ENCODE measurements at regions not wholly inside any gene's neighbourhood (a gene's known extent, or its start where the extent isn't known, plus 50 kb on each side); places are given as distances from the start of the nearest gene placed in this dataset.
"Not testable (repeated sequence)": the region's sequence is repeated elsewhere in the genome, so short reads cannot be mapped to it uniquely, and the experiment has no call there.

DNA sequence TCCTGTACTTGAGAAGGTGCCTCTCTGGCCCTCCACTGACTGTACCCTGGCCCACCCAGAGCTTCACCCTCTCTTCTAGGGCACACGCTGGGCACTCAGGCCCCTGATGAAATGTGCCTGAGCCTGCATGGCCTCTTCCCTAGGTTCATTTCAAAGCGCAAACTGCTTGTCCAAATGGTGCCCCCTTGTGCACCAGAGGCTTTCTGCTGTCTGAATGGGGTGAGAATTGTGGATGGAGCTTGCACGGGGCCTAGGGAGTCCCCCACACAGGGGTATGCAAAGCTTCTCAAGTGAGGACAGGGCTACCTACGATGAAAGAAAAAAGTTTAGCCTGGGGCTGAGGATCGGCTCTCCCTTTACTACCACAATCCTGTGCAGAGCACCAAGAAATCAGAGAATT, 116.9 kb upstream of the ZNF337 start:
- H3K9me3 ChIP-seq (ENCODE audit: control insufficient read depth, low read length); H2BK120ac ChIP-seq (ENCODE audit: low read depth, low read length); H2AK5ac ChIP-seq (ENCODE audit: low read length, severe bottlenecking); H3K4ac ChIP-seq (ENCODE audit: low read depth in 1 of 2, low read length in 2 of 2); H2BK15ac ChIP-seq (ENCODE audit: low read depth, poor library complexity, severe bottlenecking); H2BK12ac ChIP-seq (ENCODE audit: low read length in 2 of 2); H2BK5ac ChIP-seq (ENCODE audit: low read depth, low read length, poor library complexity, severe bottlenecking); H4K91ac ChIP-seq (ENCODE audit: low read length); H3K4me2 ChIP-seq (ENCODE audit: low read length, poor library complexity, severe bottlenecking); H3K23ac ChIP-seq (ENCODE audit: low read length in 2 of 2); H3K4me1 ChIP-seq (ENCODE audit: control insufficient read depth, insufficient read depth, low read depth, low read length); DNase-seq; H3K79me1 ChIP-seq (replicated peaks; ENCODE audit: low read length, poor library complexity, severe bottlenecking); H3K18ac ChIP-seq (ENCODE audit: low read depth in 1 of 2, low read length in 2 of 2); H3K27ac ChIP-seq (ENCODE audit: low read length, poor library complexity, severe bottlenecking); H3K36me3 ChIP-seq (ENCODE audit: control insufficient read depth in 1 of 2, insufficient read depth in 2 of 2, low read depth in 1 of 2, low read length in 2 of 2); H4K8ac ChIP-seq (ENCODE audit: low read length); H3K9ac ChIP-seq (ENCODE audit: low read length); H3K14ac ChIP-seq (ENCODE audit: low read length in 2 of 2); H3K4me3 ChIP-seq (ENCODE audit: insufficient read depth in 1 of 2, low read depth in 1 of 2, low read length in 2 of 2); H3K27me3 ChIP-seq (ENCODE audit: control insufficient read depth in 1 of 2, insufficient read depth in 1 of 2, low read length in 2 of 2); H2AFZ ChIP-seq (ENCODE audit: low read depth, low read length): not testable (repeated sequence)
- WGBS: no CpG with 5 or more reads among the region's 5 CpGs

DNA sequence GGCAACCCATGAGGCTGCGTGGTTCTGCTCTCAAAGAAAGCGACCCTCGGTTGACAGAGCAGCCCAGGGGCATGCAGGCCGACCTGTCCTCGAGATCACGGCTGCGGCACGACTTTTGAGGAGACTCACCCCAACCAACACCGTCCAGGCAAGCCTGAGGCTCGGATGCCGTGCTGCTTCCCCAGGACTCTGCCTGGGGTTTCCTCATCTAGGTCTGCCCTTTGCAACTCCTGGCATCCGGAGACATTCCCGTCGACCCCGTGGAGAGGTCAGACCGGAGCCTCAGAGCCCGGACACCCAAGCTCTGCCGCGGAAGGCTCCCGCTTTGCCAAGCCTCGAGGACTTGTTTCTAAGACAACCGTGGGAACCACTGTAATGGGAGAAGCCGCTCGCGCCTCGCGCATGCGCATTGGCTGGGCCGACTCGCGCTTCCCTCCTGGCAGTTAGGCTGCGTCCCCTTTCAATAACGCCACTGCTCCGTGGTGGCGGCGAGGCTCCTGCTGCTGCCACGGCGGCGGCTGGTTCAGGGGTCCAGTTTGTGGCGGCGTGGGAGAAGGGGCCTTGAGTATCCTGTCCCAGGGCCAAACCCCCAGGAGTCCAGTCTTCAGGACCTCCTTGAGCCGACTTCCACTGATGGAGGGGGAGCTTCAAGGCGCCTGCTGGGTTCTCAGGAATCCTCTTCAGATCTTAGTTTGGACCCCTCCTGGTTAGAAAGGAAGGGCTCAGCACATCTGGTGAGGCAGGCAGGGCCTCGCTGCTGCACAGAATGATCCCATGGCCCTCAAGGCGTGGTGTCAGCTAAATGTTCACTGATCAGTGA, 101.7 kb upstream of the ZNF337 start:
- H4K91ac ChIP-seq (ENCODE audit: low read length); H3K9me3 ChIP-seq (ENCODE audit: control insufficient read depth, low read length); DNase-seq; H2AK5ac ChIP-seq (ENCODE audit: low read length, severe bottlenecking); H3K14ac ChIP-seq (ENCODE audit: low read length in 2 of 2); H2AFZ ChIP-seq (ENCODE audit: low read depth, low read length); H2BK15ac ChIP-seq (ENCODE audit: low read depth, poor library complexity, severe bottlenecking); H3K18ac ChIP-seq (ENCODE audit: low read depth in 1 of 2, low read length in 2 of 2); H3K27me3 ChIP-seq (ENCODE audit: control insufficient read depth in 1 of 2, insufficient read depth in 1 of 2, low read length in 2 of 2); H4K8ac ChIP-seq (ENCODE audit: low read length); H3K79me1 ChIP-seq (replicated peaks; ENCODE audit: low read length, poor library complexity, severe bottlenecking); H2BK5ac ChIP-seq (ENCODE audit: low read depth, low read length, poor library complexity, severe bottlenecking); H3K4ac ChIP-seq (ENCODE audit: low read depth in 1 of 2, low read length in 2 of 2); H3K23ac ChIP-seq (ENCODE audit: low read length in 2 of 2); H3K4me1 ChIP-seq (ENCODE audit: control insufficient read depth, insufficient read depth, low read depth, low read length); H3K36me3 ChIP-seq (ENCODE audit: control insufficient read depth in 1 of 2, insufficient read depth in 2 of 2, low read depth in 1 of 2, low read length in 2 of 2); H2BK120ac ChIP-seq (ENCODE audit: low read depth, low read length); H2BK12ac ChIP-seq (ENCODE audit: low read length in 2 of 2); H3K4me2 ChIP-seq (ENCODE audit: low read length, poor library complexity, severe bottlenecking); H3K9ac ChIP-seq (ENCODE audit: low read length); H3K4me3 ChIP-seq (ENCODE audit: insufficient read depth in 1 of 2, low read depth in 1 of 2, low read length in 2 of 2); H3K27ac ChIP-seq (ENCODE audit: low read length, poor library complexity, severe bottlenecking): not testable (repeated sequence)
- WGBS: no CpG with 5 or more reads among the region's 45 CpGs

- not testable (repeated sequence) for H2AK5ac ChIP-seq (ENCODE audit: low read length, severe bottlenecking); H3K9me3 ChIP-seq (ENCODE audit: control insufficient read depth, low read length); H3K27me3 ChIP-seq (ENCODE audit: control insufficient read depth in 1 of 2, insufficient read depth in 1 of 2, low read length in 2 of 2); H3K27ac ChIP-seq (ENCODE audit: low read length, poor library complexity, severe bottlenecking); H2BK12ac ChIP-seq (ENCODE audit: low read length in 2 of 2); H2BK5ac ChIP-seq (ENCODE audit: low read depth, low read length, poor library complexity, severe bottlenecking); H3K9ac ChIP-seq (ENCODE audit: low read length); H3K79me1 ChIP-seq (replicated peaks; ENCODE audit: low read length, poor library complexity, severe bottlenecking); H2BK15ac ChIP-seq (ENCODE audit: low read depth, poor library complexity, severe bottlenecking); H2AFZ ChIP-seq (ENCODE audit: low read depth, low read length); H3K36me3 ChIP-seq (ENCODE audit: control insufficient read depth in 1 of 2, insufficient read depth in 2 of 2, low read depth in 1 of 2, low read length in 2 of 2); H3K14ac ChIP-seq (ENCODE audit: low read length in 2 of 2); H3K4me2 ChIP-seq (ENCODE audit: low read length, poor library complexity, severe bottlenecking); H4K91ac ChIP-seq (ENCODE audit: low read length); H4K8ac ChIP-seq (ENCODE audit: low read length); H3K23ac ChIP-seq (ENCODE audit: low read length in 2 of 2); DNase-seq; H3K4me1 ChIP-seq (ENCODE audit: control insufficient read depth, insufficient read depth, low read depth, low read length); H3K4me3 ChIP-seq (ENCODE audit: insufficient read depth in 1 of 2, low read depth in 1 of 2, low read length in 2 of 2); H3K18ac ChIP-seq (ENCODE audit: low read depth in 1 of 2, low read length in 2 of 2); H2BK120ac ChIP-seq (ENCODE audit: low read depth, low read length); H3K4ac ChIP-seq (ENCODE audit: low read depth in 1 of 2, low read length in 2 of 2)
- WGBS: no CpG with 5 or more reads among the region's 10 CpGs
Observed at GRCh38 chr20:25797062-25797461, 100.4 kb upstream of the ZNF337 start.

DNA sequence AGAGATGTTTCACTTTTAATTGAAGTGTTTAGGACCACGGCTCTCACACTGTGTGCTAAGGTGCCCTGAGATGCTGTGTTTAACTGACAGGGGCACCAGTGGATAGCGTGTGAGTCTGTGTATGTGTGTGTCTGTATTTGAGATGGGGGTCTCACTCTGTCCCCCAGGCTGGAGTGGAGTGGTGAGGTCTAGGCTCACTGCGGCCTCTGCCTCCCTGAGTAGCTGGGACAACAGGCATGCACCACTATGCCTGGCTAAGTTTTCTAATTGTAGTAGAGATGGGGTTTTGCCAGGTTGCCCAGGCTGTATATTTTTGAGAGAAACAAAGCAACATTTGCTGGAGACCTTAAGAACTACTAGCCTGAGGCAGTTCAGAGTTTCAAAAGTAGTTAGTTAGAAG, 80.6 kb upstream of the ZNF337 start:
- WGBS: 79% methylated on average over 2 of the region's 3 CpGs
- H3K79me1 ChIP-seq (replicated peaks; ENCODE audit: low read length, poor library complexity, severe bottlenecking); H3K23ac ChIP-seq (ENCODE audit: low read length in 2 of 2): not testable (repeated sequence)

More for the DNA sequence above, 80.6 kb upstream of the ZNF337 start:
- not testable (repeated sequence) for H3K36me3 ChIP-seq (ENCODE audit: control insufficient read depth in 1 of 2, insufficient read depth in 2 of 2, low read depth in 1 of 2, low read length in 2 of 2); H3K9me3 ChIP-seq (ENCODE audit: control insufficient read depth, low read length); H2BK15ac ChIP-seq (ENCODE audit: low read depth, poor library complexity, severe bottlenecking); DNase-seq; H3K4ac ChIP-seq (ENCODE audit: low read depth in 1 of 2, low read length in 2 of 2); H4K91ac ChIP-seq (ENCODE audit: low read length); H3K18ac ChIP-seq (ENCODE audit: low read depth in 1 of 2, low read length in 2 of 2); H3K4me1 ChIP-seq (ENCODE audit: control insufficient read depth, insufficient read depth, low read depth, low read length); H2BK5ac ChIP-seq (ENCODE audit: low read depth, low read length, poor library complexity, severe bottlenecking); H3K9ac ChIP-seq (ENCODE audit: low read length); H4K8ac ChIP-seq (ENCODE audit: low read length); H3K4me3 ChIP-seq (ENCODE audit: insufficient read depth in 1 of 2, low read depth in 1 of 2, low read length in 2 of 2); H2AK5ac ChIP-seq (ENCODE audit: low read length, severe bottlenecking); H2AFZ ChIP-seq (ENCODE audit: low read depth, low read length); H2BK12ac ChIP-seq (ENCODE audit: low read length in 2 of 2); H2BK120ac ChIP-seq (ENCODE audit: low read depth, low read length); H3K27ac ChIP-seq (ENCODE audit: low read length, poor library complexity, severe bottlenecking); H3K27me3 ChIP-seq (ENCODE audit: control insufficient read depth in 1 of 2, insufficient read depth in 1 of 2, low read length in 2 of 2); H3K14ac ChIP-seq (ENCODE audit: low read length in 2 of 2); H3K4me2 ChIP-seq (ENCODE audit: low read length, poor library complexity, severe bottlenecking)
